ENCODE measurements at regions not wholly inside any gene's neighbourhood (a gene's known extent, or its start where the extent isn't known, plus 50 kb on each side); places are given as distances from the start of the nearest gene placed in this dataset.

DNA sequence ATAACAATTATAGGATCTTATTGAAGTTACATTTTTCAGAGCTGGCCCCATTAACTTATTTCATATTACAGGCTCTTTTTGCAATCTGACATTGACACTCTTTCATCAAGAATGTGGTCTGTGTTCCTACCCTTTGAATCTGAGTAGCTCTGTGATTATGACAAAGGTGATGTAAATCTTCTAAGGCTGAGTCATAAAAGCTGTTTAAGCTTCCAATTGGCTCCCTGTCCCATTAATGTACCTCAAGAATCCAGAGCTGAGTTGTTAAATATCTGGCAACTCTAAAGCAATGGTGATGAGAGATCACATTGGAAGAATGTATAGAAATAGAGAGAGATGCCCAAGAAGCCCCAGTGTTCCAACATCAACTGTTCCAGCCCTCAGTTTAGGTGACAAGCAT is 178.5 kb upstream of the DEPDC1 start:
- intact Hi-C loops (cut with DNase I; ENCODE audit: low total_unique reads), result no loop called here
- TF ChIP-seq CTCF (IDR thresholded peaks at IDR 0.05), result no peak
- no peak for DNase-seq

GRCh38 chr1:68677684-68678351 is 180.9 kb upstream of the DEPDC1 start:
- H3K27ac ChIP-seq, result no peak overlapping the region
- no peaks in the 10 kb centered on the region for H3K4me1 ChIP-seq
- intact Hi-C loops (cut with DNase I; ENCODE audit: low total_unique reads), result no loop called here
- no peaks in the 10 kb centered on the region for H3K27me3 ChIP-seq
- DNase-seq, result no peak
- no peaks in the 10 kb centered on the region for H3K36me3 ChIP-seq
- H3K4me3 ChIP-seq, result no peak overlapping the region
- TF ChIP-seq CTCF (IDR thresholded peaks at IDR 0.05), result no peak
- no peaks in the 10 kb centered on the region for H3K9me3 ChIP-seq

More for the DNA sequence above, 178.5 kb upstream of the DEPDC1 start:
- Histone ChIP-seq H3K4me1 (no peaks in the 10 kb centered on the region), H3K36me3 (no peaks in the 10 kb centered on the region), H3K27ac (no peak overlapping the region), H3K4me3 (no peak overlapping the region), H3K9me3 (no peaks in the 10 kb centered on the region), H3K27me3 (no peaks in the 10 kb centered on the region)

DNA sequence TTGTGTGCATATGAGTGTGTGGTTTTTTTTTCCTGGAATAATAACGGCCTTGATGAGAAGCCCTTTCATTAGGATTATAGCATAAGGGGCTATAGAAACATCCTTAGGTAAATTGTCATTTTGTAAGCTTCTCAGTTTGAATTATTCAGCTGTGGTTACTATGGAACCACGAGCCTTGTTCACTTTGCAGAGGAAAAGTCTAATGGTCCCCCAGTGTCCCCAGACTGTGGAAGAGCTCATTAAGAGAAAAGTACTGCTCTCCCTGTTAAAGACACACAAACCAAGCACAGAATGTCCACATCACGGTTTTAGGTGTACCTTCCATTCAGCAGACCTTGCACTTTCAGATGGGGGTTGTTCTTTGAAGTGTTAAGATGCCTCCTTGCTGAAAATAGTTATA is 199.3 kb upstream of the DEPDC1 start:
- DNase-seq, result no peak
- Histone ChIP-seq H3K4me1 (no peaks in the 10 kb centered on the region), H3K9me3 (no peaks in the 10 kb centered on the region), H3K4me3 (no peak overlapping the region), H3K36me3 (no peaks in the 10 kb centered on the region), H3K27me3 (no peaks in the 10 kb centered on the region), H3K27ac (no peak overlapping the region)
- intact Hi-C loops (cut with DNase I; ENCODE audit: low total_unique reads), result no loop called here
- no peak for TF ChIP-seq CTCF (IDR thresholded peaks at IDR 0.05)

- no peak for TF ChIP-seq CTCF (IDR thresholded peaks at IDR 0.05)
- intact Hi-C loops (cut with DNase I; ENCODE audit: low total_unique reads), result no loop called here
- peaks cover 0 to 4% (median 3%) of the 10 kb centered on the region in 3 donors for H3K9me3 ChIP-seq
- no peaks in the 10 kb centered on the region for H3K36me3 ChIP-seq
- H3K27me3 ChIP-seq, result no peaks in the 10 kb centered on the region
- DNase-seq, result no peak
- no peak overlapping the region for H3K4me3 ChIP-seq
- H3K4me1 ChIP-seq, result peaks cover 0 to 16% (median 3%) of the 10 kb centered on the region in 4 donors
- H3K27ac ChIP-seq, result no peak overlapping the region
Observed at GRCh38 chr1:68703921-68704354, 207.1 kb upstream of the DEPDC1 start.

DNA sequence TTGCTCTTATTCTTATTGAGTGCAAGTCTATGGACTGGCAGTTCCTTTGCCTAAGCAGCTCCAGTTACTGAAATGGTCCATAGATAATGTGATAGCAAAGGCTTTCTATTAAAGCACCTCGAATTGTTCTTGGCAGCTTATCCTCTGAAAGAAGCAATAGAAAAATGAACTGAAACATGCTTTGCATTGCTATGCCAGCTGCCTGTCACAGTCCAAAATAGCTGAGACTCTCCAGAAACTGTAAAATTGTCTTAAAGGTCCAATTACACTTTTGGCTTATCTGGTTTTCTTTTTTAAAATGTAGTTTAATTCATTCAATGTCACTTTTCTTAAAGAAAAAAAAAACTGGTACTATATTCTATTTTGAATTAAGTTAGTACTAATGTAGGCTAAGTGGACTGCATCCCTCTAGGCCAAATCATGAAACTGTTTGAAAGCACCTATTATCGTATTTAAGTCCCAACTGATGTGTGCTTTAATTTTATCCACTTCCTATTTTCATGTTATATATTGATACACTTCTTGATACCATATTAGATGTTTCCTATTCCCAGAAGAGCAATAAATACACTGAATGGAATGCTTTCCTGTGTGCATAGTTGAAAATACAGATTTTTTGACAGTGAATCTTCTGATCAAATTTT is 208.0 kb upstream of the DEPDC1 start:
- no peak for DNase-seq
- peaks cover 0 to 13% (median 9%) of the 10 kb centered on the region in 3 donors for H3K9me3 ChIP-seq

More for the DNA sequence above, 208.0 kb upstream of the DEPDC1 start:
- Histone ChIP-seq H3K4me3 (no peak overlapping the region), H3K36me3 (peaks cover 0 to 7% (median 0%) of the 10 kb centered on the region in 3 donors), H3K27me3 (no peaks in the 10 kb centered on the region), H3K27ac (no peak overlapping the region), H3K4me1 (peaks cover 0 to 16% (median 3%) of the 10 kb centered on the region in 4 donors)
- TF ChIP-seq CTCF (IDR thresholded peaks at IDR 0.05), result no peak
- intact Hi-C loops (cut with DNase I; ENCODE audit: low total_unique reads), result no loop called here

Measured in tibial artery (tissue), 4 donors.